ENCODE measurements at regions not wholly inside any gene's neighbourhood (a gene's known extent, or its start where the extent isn't known, plus 50 kb on each side); places are given as distances from the start of the nearest gene placed in this dataset.
A peak's percentile ranks its signal among the peaks of the same experiment; 100 is the strongest.
"Not testable (repeated sequence)": the region's sequence is repeated elsewhere in the genome, so short reads cannot be mapped to it uniquely, and the experiment has no call there.

- DNase-seq (ENCODE audit: low read depth in 1 of 2, low spot score in 1 of 2), result no peak
- no peaks in the 10 kb centered on the region for H3K36me3 ChIP-seq
- no peak overlapping the region for H3K4me3 ChIP-seq
- no peaks in the 10 kb centered on the region for H3K4me1 ChIP-seq (ENCODE audit: low read depth)
- no peak overlapping the region for H3K27ac ChIP-seq
- H3K27me3 ChIP-seq, result no peaks in the 10 kb centered on the region
- no peak for TF ChIP-seq CTCF (IDR thresholded peaks at IDR 0.05; ENCODE audit: low read depth, low read length)
- no peaks in the 10 kb centered on the region for H3K9me3 ChIP-seq (ENCODE audit: low read depth)
Measured at GRCh38 chr13:109403012-109403421, 383.4 kb downstream of the IRS2 start.

GRCh38 chr13:109401891-109402290, 384.5 kb downstream of the IRS2 start:
- no peak for TF ChIP-seq CTCF (IDR thresholded peaks at IDR 0.05; ENCODE audit: low read depth, low read length)
- Histone ChIP-seq H3K27me3 (no peaks in the 10 kb centered on the region), H3K27ac (no peak overlapping the region), H3K36me3 (no peaks in the 10 kb centered on the region), H3K9me3 (ENCODE audit: low read depth) (no peaks in the 10 kb centered on the region), H3K4me3 (no peak overlapping the region), H3K4me1 (ENCODE audit: low read depth) (no peaks in the 10 kb centered on the region)
- DNase-seq (ENCODE audit: low read depth in 1 of 2, low spot score in 1 of 2), result no peak

- no peak overlapping the region for H3K4me3 ChIP-seq
- H3K27ac ChIP-seq, result no peak overlapping the region
- H3K27me3 ChIP-seq, result no peaks in the 10 kb centered on the region
- no peaks in the 10 kb centered on the region for H3K4me1 ChIP-seq (ENCODE audit: low read depth)
- TF ChIP-seq CTCF (IDR thresholded peaks at IDR 0.05; ENCODE audit: low read depth, low read length), result no peak
- DNase-seq (ENCODE audit: low read depth in 1 of 2, low spot score in 1 of 2), result no peak
- no peaks in the 10 kb centered on the region for H3K9me3 ChIP-seq (ENCODE audit: low read depth)
- H3K36me3 ChIP-seq, result no peaks in the 10 kb centered on the region
Measured at GRCh38 chr13:109401307-109401706, 385.1 kb downstream of the IRS2 start.

GRCh38 chr13:109400624-109401257, 385.6 kb downstream of the IRS2 start:
- H3K27ac ChIP-seq, result no peak overlapping the region
- H3K27me3 ChIP-seq, result no peaks in the 10 kb centered on the region
- H3K4me1 ChIP-seq (ENCODE audit: low read depth), result no peaks in the 10 kb centered on the region
- no peaks in the 10 kb centered on the region for H3K36me3 ChIP-seq
- no peak for DNase-seq (ENCODE audit: low read depth in 1 of 2, low spot score in 1 of 2)
- no peak for TF ChIP-seq CTCF (IDR thresholded peaks at IDR 0.05; ENCODE audit: low read depth, low read length)
- no peak overlapping the region for H3K4me3 ChIP-seq
- no peaks in the 10 kb centered on the region for H3K9me3 ChIP-seq (ENCODE audit: low read depth)

GRCh38 chr13:109400209-109400608, 386.2 kb downstream of the IRS2 start:
- Histone ChIP-seq H3K27me3 (no peaks in the 10 kb centered on the region), H3K4me3 (no peak overlapping the region), H3K9me3 (ENCODE audit: low read depth) (no peaks in the 10 kb centered on the region), H3K36me3 (no peaks in the 10 kb centered on the region), H3K4me1 (ENCODE audit: low read depth) (no peaks in the 10 kb centered on the region), H3K27ac (no peak overlapping the region)
- TF ChIP-seq CTCF (IDR thresholded peaks at IDR 0.05; ENCODE audit: low read depth, low read length), result no peak
- peak in 1 of 2 donors; percentile 30 for DNase-seq (ENCODE audit: low read depth in 1 of 2, low spot score in 1 of 2)

- not testable (repeated sequence) for H3K27ac ChIP-seq, H3K4me3 ChIP-seq
Measured at GRCh38 chr13:109398071-109398470, 388.3 kb downstream of the IRS2 start.

More at GRCh38 chr13:109398071-109398470, 388.3 kb downstream of the IRS2 start:
- DNase-seq (ENCODE audit: low read depth in 1 of 2, low spot score in 1 of 2); H3K9me3 ChIP-seq (ENCODE audit: low read depth); H3K27me3 ChIP-seq; H3K36me3 ChIP-seq; H3K4me1 ChIP-seq (ENCODE audit: low read depth): not testable (repeated sequence)
